ENCODE measurements at regions not wholly inside any gene's neighbourhood (a gene's known extent, or its start where the extent isn't known, plus 50 kb on each side); places are given as distances from the start of the nearest gene placed in this dataset.

DNA sequence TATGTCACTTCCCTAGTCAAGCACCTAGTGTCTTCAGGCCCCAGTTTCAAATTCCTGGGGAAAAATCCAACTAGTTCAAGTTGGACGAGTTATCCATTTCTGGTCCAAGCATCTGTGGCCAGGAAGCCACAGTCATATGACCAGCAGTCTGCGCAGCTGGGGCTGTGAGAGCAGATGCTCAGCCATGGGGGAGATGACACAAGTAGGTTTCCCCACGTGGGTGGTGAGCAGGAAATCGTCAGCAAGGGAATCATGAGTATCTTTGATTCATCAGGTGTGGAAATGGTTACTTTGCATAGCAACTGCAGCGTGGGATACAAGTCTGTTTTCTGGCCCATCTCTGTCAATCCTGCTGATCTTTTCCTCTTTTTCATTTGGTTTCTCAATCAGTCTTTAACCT is 185.3 kb downstream of the C11orf91 start:
- Histone ChIP-seq H3K27me3 (replicated peaks in 1 of 7) (peaks cover 0 to 22% (median 0%) of the 10 kb centered on the region in 7 donors), H3K9me3 (no peaks in the 10 kb centered on the region), H3K4me3 (no peak overlapping the region), H3K36me3 (no peaks in the 10 kb centered on the region), H3K27ac (no peak overlapping the region), H3K4me1 (no peaks in the 10 kb centered on the region)
- TF ChIP-seq, protein P1, sequence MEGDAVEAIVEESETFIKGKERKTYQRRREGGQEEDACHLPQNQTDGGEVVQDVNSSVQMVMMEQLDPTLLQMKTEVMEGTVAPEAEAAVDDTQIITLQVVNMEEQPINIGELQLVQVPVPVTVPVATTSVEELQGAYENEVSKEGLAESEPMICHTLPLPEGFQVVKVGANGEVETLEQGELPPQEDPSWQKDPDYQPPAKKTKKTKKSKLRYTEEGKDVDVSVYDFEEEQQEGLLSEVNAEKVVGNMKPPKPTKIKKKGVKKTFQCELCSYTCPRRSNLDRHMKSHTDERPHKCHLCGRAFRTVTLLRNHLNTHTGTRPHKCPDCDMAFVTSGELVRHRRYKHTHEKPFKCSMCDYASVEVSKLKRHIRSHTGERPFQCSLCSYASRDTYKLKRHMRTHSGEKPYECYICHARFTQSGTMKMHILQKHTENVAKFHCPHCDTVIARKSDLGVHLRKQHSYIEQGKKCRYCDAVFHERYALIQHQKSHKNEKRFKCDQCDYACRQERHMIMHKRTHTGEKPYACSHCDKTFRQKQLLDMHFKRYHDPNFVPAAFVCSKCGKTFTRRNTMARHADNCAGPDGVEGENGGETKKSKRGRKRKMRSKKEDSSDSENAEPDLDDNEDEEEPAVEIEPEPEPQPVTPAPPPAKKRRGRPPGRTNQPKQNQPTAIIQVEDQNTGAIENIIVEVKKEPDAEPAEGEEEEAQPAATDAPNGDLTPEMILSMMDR (IDR thresholded peaks at IDR 0.05 in 8 of 11, conservative IDR thresholded peaks at IDR 0.05 in 3 of 11) = no peak
- TF ChIP-seq POLR2AphosphoS5 (IDR thresholded peaks at IDR 0.05) = no peak
- no peak for TF ChIP-seq POLR2A (IDR thresholded peaks at IDR 0.05)
- intact Hi-C loops (cut with DNase I; ENCODE audit: low total_unique reads) = no loop called here
- DNase-seq = no peak
- WGBS, 5 donors = 39 to 60% (median 49%) methylated on average over 5 of the region's 5 CpGs

DNA sequence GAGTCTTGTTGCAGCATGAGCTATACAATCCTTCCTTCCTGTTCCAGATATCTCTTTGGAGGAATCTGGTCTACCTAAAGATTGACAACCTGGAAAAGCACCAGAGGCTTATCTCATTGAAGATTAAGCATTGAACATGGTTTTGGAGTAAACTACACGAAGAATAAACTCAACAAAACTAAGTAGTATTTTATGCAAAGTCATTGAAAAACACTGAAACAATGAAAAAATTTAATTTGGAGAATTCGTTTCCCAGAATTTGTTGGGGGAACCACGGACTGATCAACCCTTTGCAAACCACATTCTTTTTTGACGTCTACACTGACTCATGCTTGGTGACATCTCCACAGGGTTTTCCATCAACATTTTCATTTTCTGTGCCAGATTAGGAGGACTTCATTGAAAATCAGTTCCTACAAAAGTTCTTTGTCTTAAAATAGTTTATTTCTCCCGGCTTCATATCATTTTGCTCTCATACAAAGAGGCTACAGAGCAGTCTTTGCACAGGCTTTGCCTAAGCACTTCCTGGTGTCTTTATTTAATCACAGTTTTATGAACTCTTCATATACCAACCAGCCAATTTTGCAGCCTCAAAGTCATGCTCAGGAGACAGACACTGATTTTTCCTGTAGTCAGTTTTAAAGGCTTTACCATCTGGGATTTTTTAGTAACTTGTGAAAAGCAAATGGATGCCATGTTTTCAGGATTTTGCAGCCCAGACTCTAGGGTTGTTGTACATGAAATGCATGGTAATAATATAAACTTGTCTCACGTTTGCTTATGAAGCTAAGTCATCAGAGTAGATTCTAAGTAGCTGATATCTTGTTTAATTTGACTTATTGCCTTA is 186.3 kb downstream of the C11orf91 start:
- intact Hi-C loops (cut with DNase I; ENCODE audit: low total_unique reads) = no loop called here
- 70 to 84% (median 79%) methylated on average over 6 of the region's 6 CpGs for WGBS, 5 donors
- H3K4me3 ChIP-seq = no peak overlapping the region

DNA sequence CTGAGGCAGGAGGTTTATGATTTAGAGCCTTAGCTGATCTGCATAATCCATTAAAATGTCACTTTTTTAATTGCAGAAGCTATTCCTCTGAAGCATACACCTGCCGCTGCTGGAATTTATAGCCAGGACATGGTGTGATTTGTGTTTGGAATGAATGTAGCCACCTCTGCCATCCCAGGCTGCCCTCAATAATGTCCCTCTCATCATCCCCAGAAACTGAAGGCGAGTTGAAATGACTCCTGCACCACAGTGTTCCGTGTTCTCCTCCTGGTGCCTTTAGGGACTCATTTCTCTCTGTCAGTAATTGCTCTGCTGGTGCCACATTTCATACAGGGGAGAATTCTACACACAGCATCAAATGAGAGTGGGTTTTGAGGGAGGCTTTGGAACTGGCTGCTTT is 191.0 kb downstream of the C11orf91 start:
- TF ChIP-seq POLR2AphosphoS5 (IDR thresholded peaks at IDR 0.05) (no peak), POLR2A (IDR thresholded peaks at IDR 0.05) (no peak)
- TF ChIP-seq, protein P1 (IDR thresholded peaks at IDR 0.05 in 8 of 11, conservative IDR thresholded peaks at IDR 0.05 in 3 of 11) = no peak
- Histone ChIP-seq H3K27me3 (replicated peaks in 1 of 7) (peaks cover 0 to 27% (median 0%) of the 10 kb centered on the region in 7 donors), H3K4me3 (no peak overlapping the region), H3K4me1 (no peaks in the 10 kb centered on the region), H3K9me3 (no peaks in the 10 kb centered on the region), H3K27ac (no peak overlapping the region), H3K36me3 (no peaks in the 10 kb centered on the region)
- no peak for DNase-seq
- intact Hi-C loops (cut with DNase I; ENCODE audit: low total_unique reads) = no loop called here
- WGBS, 5 donors = 75 to 82% (median 77%) methylated on average over 3 of the region's 3 CpGs

More for the DNA sequence above, 186.3 kb downstream of the C11orf91 start:
- H3K36me3 ChIP-seq = no peaks in the 10 kb centered on the region
- TF ChIP-seq POLR2A (IDR thresholded peaks at IDR 0.05) (no peak), POLR2AphosphoS5 (IDR thresholded peaks at IDR 0.05) (no peak)
- TF ChIP-seq, protein P1 (IDR thresholded peaks at IDR 0.05 in 8 of 11, conservative IDR thresholded peaks at IDR 0.05 in 3 of 11) = no peak
- no peaks in the 10 kb centered on the region for H3K9me3 ChIP-seq
- H3K27me3 ChIP-seq (replicated peaks in 1 of 7) = peaks cover 0 to 22% (median 0%) of the 10 kb centered on the region in 7 donors
- no peak overlapping the region for H3K27ac ChIP-seq
- H3K4me1 ChIP-seq = no peaks in the 10 kb centered on the region
- no peak for DNase-seq

DNA sequence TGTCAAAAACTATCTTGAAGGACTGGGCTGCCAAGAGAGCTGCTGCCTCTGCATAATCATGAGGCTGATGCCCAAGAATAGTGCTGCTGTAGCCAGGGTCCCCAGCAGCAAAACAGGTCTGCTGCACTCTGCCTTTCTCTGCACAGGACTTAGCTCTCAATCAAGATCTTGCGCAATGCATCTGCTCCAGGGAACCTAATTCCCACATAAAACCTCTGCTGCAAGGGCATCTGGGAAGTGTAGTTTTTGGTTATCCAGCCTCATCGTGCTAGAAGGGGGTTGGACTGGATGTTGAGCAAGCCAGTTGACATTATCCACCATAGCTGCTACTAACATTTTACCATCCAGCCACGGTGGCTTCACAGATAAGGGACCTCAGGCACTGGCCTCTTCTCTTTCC is 192.7 kb downstream of the C11orf91 start:
- H3K9me3 ChIP-seq = no peaks in the 10 kb centered on the region
- H3K27ac ChIP-seq = no peak overlapping the region
- no peak for DNase-seq
- no peaks in the 10 kb centered on the region for H3K36me3 ChIP-seq
- intact Hi-C loops (cut with DNase I; ENCODE audit: low total_unique reads) = no loop called here
- no peaks in the 10 kb centered on the region for H3K4me1 ChIP-seq
- H3K27me3 ChIP-seq (replicated peaks in 1 of 7) = peaks cover 0 to 28% (median 0%) of the 10 kb centered on the region in 7 donors
- TF ChIP-seq, protein P1 (IDR thresholded peaks at IDR 0.05 in 8 of 11, conservative IDR thresholded peaks at IDR 0.05 in 3 of 11) = no peak
- no peak overlapping the region for H3K4me3 ChIP-seq
- WGBS, 5 donors = 45 to 57% (median 54%) methylated on average over 3 of the region's 3 CpGs

Data from spleen (tissue), 11 donors.